ENCODE measurements at regions not wholly inside any gene's neighbourhood (a gene's known extent, or its start where the extent isn't known, plus 50 kb on each side); places are given as distances from the start of the nearest gene placed in this dataset.

DNA sequence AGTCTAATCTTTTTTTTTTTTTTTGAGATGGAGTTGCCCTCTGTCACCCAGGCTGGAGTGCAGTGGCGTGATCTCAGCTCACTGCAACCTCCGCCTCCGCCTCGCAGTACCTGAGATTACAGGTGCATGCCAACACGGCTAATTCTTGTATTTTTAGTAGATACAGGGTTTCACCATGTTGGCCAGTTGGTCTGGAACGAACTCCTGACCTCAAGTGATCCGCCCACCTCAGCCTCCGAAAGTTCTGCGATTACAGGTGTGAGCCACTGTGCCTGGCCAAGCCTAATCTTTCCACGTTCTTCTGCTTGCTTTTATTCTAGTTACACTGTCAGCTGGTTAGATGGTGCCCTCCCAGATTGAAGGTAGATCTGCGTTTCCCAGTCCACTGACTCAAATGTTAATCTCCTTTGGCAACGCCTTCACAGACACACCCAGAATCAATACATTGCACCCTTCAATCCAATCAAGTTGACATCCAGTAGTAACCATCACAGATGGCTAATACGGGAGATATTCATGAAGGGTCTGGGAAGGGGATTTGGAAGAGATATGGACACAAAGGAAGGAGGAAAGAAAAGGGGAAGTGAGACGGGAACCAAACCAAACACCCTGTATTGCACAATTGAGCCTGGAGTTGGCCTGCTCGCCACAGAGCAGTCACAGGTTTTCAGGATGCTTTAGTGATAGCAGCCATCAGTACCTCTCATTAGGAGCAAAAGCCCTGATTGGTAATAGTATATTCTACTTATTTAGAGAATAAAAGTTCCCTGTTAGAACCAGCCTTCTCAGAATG is 229.8 kb downstream of the PIK3C3 start:
- TF ChIP-seq, protein P1, sequence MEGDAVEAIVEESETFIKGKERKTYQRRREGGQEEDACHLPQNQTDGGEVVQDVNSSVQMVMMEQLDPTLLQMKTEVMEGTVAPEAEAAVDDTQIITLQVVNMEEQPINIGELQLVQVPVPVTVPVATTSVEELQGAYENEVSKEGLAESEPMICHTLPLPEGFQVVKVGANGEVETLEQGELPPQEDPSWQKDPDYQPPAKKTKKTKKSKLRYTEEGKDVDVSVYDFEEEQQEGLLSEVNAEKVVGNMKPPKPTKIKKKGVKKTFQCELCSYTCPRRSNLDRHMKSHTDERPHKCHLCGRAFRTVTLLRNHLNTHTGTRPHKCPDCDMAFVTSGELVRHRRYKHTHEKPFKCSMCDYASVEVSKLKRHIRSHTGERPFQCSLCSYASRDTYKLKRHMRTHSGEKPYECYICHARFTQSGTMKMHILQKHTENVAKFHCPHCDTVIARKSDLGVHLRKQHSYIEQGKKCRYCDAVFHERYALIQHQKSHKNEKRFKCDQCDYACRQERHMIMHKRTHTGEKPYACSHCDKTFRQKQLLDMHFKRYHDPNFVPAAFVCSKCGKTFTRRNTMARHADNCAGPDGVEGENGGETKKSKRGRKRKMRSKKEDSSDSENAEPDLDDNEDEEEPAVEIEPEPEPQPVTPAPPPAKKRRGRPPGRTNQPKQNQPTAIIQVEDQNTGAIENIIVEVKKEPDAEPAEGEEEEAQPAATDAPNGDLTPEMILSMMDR (conservative IDR thresholded peaks at IDR 0.05), result no peak
- TF ChIP-seq ZFX (IDR thresholded peaks at IDR 0.05), result no peak

All from C4-2B (cell line).